Upper lobe of left lung (tissue), 4 donors: ENCODE measurements at regions not wholly inside any gene's neighbourhood (a gene's known extent, or its start where the extent isn't known, plus 50 kb on each side); places are given as distances from the start of the nearest gene placed in this dataset.

Experiments used
- POLR2A ChIP-seq, 4 donors: fragments of 450-650 bp; IDR thresholded peaks; one replicate each; pipeline ENCODE4 v1.5.1; 2016 to 2017; ENCODE audit warnings: antibody characterized with exemption in 4 of 4, mild to moderate bottlenecking in 2 of 4
- TF ChIP-seq, protein P1 (sequence below), 6 experiments: fragments of 450-650 bp in 4 of 6; fragments of 200-600 bp in 2 of 6; sonication (generic) in 2 of 6; IDR thresholded peaks; one replicate each; pipeline ENCODE4 v1.5.1; 2016 to 2019; ENCODE audit warnings: antibody characterized with exemption in 6 of 6

DNA sequence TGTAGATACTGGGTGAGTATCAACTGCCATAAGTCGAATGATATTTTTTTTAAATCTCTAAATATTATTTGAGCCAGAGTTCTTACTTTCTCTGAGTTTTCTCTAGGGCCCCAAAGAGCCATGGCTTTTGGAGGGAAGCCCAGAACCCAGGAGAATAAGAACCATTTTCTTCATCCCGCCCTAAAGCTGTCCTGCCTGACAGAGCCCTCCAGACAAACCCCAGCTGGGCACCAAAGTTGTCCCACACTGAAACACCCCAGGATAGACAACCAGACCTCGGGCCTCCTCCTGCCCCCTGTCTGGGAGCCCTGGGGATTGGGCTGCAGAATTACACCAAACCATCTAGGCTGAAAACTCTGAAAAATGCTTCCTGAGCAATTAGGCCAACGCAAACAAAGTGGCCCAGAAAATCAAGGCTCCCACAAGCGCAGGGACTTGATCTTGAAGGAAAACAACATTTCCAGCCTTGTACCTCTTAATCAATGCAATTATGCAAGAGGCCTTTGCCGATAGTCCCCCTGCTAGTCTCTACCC, 113.1 kb downstream of the RRAGC start:
- TF ChIP-seq, protein P1, sequence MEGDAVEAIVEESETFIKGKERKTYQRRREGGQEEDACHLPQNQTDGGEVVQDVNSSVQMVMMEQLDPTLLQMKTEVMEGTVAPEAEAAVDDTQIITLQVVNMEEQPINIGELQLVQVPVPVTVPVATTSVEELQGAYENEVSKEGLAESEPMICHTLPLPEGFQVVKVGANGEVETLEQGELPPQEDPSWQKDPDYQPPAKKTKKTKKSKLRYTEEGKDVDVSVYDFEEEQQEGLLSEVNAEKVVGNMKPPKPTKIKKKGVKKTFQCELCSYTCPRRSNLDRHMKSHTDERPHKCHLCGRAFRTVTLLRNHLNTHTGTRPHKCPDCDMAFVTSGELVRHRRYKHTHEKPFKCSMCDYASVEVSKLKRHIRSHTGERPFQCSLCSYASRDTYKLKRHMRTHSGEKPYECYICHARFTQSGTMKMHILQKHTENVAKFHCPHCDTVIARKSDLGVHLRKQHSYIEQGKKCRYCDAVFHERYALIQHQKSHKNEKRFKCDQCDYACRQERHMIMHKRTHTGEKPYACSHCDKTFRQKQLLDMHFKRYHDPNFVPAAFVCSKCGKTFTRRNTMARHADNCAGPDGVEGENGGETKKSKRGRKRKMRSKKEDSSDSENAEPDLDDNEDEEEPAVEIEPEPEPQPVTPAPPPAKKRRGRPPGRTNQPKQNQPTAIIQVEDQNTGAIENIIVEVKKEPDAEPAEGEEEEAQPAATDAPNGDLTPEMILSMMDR (IDR thresholded peaks at IDR 0.05): no peak
- no peak for TF ChIP-seq POLR2A (IDR thresholded peaks at IDR 0.05)
